ENCODE measurements at regions not wholly inside any gene's neighbourhood (a gene's known extent, or its start where the extent isn't known, plus 50 kb on each side); places are given as distances from the start of the nearest gene placed in this dataset.

GRCh38 chr12:19689801-19690472, 250.6 kb downstream of the AEBP2 start:
- TF ChIP-seq CTCF (IDR thresholded peaks at IDR 0.05) = no peak
- no peak for TF ChIP-seq POLR2A (IDR thresholded peaks at IDR 0.05)

Measured in heart left ventricle (tissue), 13 donors.